ENCODE measurements at regions not wholly inside any gene's neighbourhood (a gene's known extent, or its start where the extent isn't known, plus 50 kb on each side); places are given as distances from the start of the nearest gene placed in this dataset.

GRCh38 chr9:13904746-13905145 lies 409.2 kb downstream of the NFIB start:
- TF ChIP-seq, protein P1, sequence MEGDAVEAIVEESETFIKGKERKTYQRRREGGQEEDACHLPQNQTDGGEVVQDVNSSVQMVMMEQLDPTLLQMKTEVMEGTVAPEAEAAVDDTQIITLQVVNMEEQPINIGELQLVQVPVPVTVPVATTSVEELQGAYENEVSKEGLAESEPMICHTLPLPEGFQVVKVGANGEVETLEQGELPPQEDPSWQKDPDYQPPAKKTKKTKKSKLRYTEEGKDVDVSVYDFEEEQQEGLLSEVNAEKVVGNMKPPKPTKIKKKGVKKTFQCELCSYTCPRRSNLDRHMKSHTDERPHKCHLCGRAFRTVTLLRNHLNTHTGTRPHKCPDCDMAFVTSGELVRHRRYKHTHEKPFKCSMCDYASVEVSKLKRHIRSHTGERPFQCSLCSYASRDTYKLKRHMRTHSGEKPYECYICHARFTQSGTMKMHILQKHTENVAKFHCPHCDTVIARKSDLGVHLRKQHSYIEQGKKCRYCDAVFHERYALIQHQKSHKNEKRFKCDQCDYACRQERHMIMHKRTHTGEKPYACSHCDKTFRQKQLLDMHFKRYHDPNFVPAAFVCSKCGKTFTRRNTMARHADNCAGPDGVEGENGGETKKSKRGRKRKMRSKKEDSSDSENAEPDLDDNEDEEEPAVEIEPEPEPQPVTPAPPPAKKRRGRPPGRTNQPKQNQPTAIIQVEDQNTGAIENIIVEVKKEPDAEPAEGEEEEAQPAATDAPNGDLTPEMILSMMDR (IDR thresholded peaks at IDR 0.05; ENCODE audit: low read length): no peak
- TF ChIP-seq EZH2 (optimal IDR thresholded peaks at IDR 0.05; ENCODE audit: low read depth, low read length): no peak
- no peak for TF ChIP-seq EZH2phosphoT487 (IDR thresholded peaks at IDR 0.05; ENCODE audit: low read length)
